HG03103 (cell line): ENCODE measurements at regions not wholly inside any gene's neighbourhood (a gene's known extent, or its start where the extent isn't known, plus 50 kb on each side); places are given as distances from the start of the nearest gene placed in this dataset.
"Not testable (repeated sequence)": the region's sequence is repeated elsewhere in the genome, so short reads cannot be mapped to it uniquely, and the experiment has no call there.

Experiments used
- ATAC-seq: cut with Tn5 transposase; IDR thresholded peaks from one replicate; pipeline ENCODE4 v1.9.1; 2021; ENCODE audit warnings: low read depth; ENCODE audit not compliant: unreplicated experiment

DNA sequence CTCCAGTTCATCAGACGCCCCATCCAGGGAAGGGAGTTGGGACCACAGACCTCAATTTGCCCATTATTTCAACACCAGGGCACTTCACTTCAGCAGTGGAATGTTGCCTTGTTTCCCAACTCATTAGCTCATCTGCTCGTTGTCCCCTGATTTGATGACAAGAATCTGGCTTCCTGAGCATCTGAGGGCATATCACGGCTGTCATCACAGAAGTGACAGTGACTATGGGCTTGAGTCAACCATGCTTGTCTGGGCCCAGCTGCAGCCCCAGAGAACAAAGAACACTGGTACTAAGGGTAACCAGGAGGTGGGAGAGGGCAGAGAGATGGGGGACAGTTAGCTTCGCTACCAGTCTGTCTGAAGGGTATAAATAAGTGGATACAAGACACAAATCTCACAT is 266.0 kb upstream of the SDK2 start:
- no peak for ATAC-seq

DNA sequence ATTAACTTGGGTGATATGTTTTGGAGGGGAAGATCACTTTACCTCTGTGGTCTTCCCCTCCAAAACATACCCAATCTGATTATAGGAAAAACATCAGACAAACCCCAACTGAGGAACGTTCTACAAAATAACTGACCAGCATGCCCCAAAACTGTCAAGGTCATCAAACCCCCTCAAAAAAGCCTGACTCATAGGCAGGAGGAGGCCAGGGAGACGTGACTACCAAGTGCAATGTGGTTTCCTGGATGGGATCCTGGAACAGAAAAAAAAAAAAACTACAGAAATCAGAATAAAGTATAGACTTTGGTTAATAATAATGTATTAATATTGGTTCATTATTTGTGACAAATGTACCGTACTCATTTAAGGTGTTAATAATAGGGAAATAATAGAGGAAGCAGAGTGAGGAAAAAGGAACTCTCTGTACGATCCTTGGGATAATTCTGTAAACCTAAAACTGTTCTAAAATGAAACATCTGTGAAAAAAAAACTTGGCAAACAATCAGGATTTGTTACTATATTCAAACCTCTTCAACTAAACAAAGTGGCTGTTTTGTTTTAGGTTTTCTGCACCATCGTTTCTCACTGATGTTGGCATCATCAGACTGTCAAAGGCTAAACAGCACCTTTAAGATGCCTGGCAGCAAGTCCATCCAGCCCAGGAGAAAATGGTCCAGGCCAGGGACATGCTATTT is 266.7 kb upstream of the SDK2 start:
- no peak for ATAC-seq

DNA sequence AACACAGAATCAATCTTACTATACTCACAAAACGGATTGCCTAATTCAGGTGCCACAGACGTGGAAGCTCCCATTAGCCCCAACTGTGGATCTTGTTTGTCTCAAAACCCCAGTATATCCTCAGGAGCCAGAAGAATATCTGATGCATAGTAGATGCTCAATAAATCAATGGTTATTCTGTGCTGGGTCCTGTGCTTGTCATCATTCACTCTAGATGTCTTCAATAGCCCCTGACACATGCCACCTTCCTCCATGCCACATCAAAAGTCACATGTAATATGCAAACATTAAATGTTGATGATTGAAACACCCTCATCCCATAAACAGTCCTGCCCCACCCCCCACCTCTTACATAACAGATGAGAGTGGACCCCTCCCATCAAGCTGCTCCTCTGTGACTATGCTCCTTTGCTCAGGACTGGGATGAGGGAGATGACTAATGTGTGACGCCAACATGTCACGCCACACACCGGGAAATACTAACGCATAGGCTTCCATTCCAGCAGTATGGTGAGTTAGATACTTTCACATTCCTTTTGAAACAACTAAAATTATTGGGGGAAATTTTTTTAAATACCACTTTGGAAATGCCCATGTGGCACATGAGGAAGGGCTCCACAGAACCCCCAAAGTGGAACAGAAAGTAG is 267.6 kb upstream of the SDK2 start:
- no peak for ATAC-seq

DNA sequence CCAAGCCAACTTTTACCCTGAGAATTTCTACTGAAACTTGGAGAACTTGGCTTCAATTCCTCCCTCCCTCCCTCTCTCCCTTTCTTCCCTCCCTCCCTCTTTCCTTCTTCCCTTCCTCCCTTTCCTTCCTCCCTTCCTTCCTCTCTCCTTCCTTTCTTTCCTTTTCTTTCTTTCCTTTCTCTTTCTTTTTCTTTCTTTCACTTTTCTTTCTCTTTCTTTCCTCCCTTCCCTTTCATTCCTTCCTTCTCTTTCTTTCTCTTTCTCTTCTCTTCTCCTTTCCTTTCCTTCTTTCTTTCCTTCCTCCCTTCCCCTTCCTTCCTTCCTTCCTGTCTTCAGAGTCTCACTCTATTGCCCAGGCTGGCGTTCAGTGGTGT is 268.1 kb upstream of the SDK2 start:
- ATAC-seq, result no peak

DNA sequence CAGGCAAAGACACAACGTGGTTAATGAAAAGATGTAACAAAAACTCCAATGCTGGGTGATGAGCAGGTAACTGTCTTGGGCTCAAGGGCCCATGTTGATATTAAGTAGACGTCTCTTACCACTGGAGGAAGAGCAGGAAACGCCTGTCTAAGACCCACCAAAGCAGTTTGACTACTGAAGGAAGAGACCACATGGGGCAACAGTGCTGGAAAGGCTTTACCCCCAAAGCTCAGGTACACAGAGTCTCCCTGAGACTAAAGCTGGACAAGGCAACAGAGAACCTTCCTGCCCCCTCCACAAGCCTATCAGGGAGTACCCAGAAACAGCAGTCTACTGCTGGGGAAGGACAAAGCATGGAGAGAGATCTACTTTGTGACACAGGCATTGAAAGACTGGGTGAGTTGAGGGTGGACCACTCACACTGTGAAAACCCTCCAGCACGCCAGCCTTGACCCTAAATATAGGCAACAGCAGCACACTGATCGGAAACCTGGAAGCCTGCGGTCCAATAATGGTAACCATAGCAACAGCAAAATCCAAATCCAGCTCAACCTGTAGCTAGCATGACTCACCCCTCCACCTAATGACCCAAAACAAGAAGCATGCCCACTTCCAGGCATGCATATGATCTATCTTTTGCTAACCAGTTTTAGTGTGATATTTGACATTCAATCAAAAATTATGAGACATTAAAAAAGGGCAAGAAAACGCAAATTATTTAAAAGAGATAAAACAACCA is 270.5 kb upstream of the SDK2 start:
- no peak for ATAC-seq

DNA sequence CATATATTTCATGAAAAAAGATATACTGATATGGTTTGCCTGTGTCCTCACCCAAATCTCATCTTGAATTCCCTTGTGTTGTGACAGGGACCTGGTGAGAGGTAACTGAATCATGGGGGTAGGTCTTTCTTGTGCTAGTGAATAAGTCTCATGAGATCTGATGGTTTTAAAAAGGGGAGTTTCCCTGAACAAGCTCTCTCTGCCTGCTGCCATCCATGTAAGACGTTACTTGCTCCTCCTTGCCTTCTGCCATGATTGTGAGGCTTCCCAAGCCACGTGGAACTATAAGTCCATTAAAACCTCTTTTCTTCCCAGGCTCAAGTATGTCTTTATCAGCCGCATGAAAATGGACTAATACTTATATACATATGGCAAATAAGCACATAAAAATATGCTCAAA is 274.8 kb upstream of the SDK2 start:
- ATAC-seq, result not testable (repeated sequence)

DNA sequence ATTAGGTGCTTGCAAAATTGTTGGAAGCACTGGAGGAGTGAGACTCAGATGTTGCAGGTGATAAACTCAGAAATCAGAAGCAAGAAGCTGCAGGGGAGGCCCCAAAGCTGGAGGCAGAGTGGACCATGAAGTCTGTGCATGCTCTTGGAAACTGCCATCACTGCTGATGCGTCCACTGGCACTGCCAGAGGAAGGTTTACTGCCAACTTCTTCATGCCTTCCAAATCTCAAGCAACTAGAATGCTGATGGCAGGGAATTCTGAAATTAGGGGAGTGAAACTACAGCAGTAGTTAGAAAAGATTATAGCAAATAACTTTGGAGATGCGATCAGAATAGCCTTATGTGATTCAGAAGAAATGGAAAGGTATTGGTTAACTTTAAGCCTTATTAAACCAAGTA is 277.1 kb upstream of the SDK2 start:
- ATAC-seq, result no peak

DNA sequence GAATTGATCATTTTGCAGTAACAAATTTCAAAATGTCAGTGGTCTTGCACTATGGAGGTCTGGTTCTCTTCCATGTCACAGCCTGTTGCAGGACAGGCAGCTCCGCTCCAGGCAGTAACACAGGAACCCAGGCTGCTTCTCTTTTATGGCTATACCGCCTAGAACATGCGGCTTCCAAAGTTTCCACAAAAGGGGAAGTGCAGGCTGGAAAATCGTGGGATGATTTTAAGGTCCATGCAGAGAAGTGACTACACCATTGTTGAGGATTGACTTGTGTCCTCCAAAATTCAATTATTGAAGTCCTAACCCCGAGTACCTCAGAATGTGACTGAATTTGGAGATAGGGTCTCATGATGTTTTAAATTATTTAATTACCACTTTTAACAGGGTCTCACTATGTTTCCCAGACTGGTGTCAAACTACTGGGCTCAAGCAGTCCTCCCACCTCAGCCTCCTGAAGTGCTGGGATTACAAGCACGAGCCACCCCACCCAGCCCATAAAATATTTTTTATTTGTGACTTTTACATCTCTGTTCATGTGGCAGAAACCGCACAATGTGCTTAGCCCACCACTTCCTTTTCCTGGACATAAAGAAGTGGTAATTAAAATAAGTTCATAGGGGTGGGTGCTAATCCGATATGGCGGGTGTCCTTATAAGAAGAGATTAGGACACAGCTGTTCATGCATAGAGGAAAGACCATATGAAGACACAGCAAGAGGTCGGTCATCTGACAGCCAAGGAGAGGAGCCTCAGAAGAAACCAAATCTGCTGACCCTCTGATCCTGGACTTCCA is 279.2 kb upstream of the RPL38 start:
- ATAC-seq, result no peak

DNA sequence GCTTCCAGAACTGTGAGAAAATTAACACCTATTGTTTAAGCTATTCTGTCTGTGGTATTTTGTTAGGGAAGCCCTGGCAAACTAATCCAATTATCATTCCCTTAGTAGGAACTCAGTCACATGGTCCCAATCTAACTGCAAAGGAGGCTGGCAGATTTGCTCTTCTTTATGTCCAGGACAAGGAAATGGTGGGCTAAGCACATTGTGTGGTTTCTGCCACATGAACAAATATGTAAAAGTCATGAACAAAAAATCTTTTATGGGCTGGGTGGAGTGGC is 278.6 kb upstream of the RPL38 start:
- no peak for ATAC-seq

DNA sequence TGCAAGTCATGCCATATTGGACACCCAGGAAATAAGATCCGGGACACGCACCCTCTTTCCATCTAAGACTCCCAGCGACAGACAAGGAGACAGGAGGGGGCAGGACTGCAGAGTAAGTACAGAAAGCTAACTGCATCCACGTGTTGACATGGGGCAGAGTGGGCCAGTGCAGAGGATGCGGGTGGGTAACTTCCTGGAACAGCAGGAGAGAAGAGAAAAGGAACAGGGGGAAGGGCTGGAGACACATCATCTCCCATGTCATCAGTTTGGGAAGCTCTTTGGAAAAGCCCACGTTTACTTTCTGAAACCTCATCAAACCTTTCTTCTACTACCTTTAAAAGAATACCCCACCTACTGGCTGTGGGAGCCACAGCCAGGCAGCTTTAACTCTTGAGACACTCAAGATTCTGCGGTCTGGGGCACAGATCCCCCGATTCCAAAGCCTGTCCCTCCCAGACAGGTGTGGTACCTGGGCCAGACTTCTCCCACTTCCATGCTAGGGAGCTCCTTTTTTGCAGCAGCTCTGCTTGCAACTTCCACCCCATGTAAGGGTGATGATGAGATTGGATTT is 273.5 kb upstream of the RPL38 start:
- ATAC-seq, result no peak

DNA sequence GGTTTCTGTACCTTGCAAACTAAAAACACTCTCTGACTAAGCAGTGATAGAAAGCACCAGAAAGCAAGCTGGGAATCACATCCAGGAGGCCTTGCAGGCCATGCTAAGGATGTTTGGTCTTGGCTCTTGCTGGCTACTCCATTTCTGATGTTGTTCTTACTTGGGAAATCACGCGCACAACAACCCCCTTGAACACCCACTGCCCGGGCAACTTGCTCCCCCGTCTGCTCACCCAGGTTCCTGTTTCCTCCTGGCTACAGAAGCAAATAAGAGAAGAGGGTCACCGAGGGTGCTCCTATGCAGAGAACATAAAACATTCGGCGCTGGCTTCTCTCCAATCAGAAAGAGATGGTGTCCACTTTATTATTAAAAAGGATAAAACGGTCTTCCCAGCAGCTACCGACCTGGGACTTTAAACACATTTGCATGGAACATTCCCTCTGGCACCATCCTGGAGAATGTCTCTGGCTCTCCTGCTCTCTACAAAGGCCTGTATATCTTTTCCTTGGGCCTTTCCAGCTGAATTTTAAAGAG is 271.2 kb upstream of the RPL38 start:
- ATAC-seq, result no peak

DNA sequence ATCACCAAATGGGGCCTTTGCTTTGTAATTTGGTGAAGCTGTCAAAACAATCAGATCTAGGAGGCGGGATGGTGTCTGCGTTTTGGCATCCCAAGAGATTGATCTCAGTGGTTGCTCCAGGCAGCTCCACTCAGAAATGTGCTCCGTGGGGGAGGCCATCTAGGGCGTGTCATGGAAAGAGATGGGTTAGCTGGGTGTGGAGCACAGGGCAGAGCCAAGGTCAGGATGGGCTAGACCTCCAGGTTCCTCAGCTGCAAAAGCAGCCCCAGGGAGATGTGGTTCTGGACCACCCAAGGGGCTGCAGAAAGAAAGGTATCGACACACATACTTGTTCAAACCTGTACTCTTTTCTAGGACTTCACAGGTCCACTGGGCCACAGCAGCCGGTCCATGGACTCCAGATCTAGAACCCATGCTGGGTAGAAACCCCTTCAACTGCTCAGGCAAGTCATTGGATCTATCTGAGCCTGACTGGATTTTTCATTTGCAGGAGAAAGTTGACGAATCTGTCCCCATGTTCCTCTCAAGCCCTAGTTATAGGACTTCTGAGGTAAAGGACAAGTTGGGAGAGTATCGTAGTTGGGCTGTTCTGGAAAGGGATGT is 270.2 kb upstream of the RPL38 start:
- no peak for ATAC-seq

DNA sequence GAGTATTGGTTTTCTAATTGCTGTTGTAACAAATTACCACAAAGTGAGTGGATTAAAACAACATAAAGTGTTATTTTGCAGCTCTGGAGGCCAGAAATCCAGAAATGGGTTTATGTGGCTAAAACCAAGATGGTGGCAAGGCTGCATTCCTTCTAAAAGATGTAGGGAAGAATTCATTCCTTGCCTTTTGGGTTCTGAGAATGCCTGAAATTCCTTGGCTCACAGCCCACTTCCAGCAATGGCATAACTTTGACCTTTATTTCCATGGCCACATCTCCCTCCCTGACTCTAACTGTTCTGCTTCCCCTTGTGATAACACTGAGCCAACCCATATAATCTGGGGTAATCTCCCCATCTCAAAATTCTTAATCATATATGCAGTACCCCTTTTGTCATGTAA is 269.6 kb upstream of the RPL38 start:
- no peak for ATAC-seq

DNA sequence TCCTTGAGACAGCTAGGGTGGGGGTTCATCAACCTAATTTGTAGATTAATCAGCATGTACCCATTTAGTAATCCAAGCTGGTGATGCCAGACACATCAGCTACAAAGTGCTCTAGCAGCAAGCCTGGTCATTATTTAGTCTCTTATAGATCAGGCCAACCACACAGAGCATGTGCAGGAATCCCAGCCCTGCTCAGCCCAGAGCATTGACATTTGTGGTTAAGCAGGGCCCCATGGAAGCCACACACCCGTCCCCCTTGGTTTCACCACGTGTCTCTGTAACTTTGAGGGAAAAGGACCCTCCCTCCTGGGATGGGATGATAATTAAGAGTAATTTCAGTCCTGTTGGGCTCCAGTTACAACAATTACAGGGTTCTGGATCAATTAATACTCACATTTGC is 268.8 kb upstream of the RPL38 start:
- ATAC-seq, result no peak

DNA sequence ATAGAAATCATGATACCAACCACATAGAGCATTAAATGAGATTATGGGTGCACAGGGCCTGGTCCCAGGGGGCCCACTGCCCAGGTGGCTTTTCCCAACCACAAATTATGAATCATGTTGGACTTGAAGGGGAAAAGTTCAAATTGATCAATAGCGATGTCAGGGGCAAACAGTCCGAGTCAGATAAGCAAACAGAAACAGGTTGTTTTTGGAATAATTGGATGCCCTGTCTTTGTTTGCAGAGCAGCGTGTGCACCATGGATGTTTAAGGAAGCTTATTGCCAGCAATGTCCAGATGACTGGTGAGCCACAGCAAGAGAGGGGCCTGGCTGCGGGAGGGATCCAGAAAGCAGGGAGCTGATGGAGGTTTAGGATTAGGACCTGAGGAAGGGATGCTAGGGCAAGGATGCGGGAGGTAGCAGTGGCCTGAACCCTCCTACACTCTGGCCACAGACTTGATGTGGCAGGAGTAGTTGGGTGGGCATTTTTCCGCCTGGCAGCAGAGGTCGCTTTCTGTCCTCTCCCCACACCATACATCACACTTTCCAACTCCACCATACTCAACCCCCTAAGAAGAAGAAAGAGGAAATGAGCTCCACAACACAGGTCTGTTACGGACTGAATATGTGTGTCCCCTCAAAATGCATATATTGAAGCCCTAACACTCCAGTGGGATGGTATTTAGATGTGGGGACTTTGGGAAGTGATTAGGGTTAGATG is 266.4 kb upstream of the RPL38 start:
- ATAC-seq, result no peak

DNA sequence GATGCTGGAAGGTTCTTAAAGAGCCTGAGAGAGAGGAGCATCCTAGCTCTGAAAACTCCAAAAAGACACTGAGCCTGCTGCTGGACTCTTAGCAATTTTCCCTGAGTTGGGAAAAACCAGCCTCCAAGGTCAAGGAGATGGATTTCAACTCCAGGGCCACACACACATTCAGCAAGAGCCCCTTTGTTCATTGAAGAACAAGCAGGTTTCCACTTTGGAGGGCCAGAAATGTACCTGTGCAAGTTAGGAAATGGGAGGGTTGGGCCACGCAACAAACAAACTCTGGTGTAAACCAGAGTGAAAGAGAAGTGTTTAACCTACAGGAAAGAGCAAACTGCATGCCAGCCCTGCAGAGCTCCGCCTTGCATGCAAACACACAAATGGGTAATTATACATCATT is 264.8 kb upstream of the RPL38 start:
- ATAC-seq, result no peak

DNA sequence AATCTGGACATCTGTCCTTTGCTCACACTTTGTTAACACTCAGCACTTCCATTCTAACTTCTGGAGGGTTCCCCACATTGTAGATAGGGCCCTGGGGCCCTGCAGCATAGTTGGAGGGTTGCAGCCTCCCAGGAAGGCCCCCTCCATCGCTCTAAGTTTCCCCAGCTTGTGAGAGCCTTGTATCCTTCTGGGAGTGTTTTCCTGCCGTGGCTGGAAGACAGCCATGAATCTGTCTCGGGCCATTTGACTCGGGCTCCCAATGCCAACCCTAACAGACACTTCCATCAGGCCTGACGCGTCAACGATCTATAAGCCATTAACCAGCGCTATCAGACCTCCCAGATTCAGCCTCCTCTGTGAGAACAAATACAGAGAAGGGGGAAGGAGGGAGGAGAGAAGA is 263.7 kb upstream of the RPL38 start:
- no peak for ATAC-seq

DNA sequence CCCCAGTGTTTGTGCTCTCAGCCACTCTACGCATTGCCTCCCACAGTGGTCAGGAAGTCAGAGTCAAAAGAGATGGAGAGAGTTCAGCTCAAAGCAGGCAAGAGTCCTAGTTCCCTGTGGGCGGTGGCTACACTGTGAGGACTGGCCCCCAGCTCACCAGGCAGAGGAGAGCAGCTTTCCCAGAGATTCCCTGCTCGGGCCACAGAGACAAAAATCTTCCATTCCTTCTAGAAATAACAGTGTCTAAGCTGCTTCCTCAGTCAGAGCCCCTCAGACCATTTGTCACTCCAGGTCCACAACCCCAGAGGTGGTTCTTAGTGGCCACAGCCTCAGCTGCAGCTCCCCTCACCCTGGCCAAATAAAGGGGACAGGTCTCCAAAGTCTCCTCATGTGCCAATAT is 263.0 kb upstream of the RPL38 start:
- ATAC-seq, result no peak

DNA sequence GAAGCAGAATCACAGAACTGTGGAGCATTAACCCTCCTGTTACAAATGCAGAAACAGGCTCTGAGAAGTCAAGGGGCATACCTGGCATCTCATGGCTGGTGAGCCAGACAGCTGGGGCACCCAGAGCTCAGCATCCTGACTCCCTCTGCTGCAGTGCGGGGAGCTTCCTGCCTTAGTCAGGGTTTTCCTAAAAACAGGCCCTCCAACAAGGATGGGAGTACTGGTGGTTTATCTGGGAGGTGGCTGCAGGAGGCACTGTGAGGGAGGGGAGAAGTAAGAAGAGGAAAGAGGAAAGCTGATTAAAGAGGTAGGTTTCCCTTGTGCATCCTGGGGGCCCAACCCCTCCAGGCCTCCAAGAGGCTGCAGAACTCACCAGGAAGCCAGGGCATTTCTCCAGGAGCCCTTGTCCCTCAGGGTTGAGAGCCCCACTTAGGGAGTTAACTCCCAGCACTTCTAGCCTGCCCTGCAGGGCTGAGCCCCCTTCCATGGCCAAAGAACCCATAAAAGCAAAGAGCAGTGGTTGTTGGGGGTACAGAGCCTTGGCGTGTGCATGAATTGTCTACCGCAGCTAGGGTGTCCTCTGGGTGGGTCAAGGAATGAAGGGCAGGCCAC is 261.5 kb upstream of the RPL38 start:
- ATAC-seq, result no peak
